Stimulated activated effector memory CD8-positive, alpha-beta T cell treated with anti-CD3 and anti-CD28 coated beads, Interleukin-12 subunit alpha, Interleukin-12 subunit beta, amount 100 ng/mL, for 72 hours (primary cell): ENCODE measurements at regions not wholly inside any gene's neighbourhood (a gene's known extent, or its start where the extent isn't known, plus 50 kb on each side); places are given as distances from the start of the nearest gene placed in this dataset.

ENCODE experiments used
- ATAC-seq: fragments of 150-1000 bp; cut with Tn5 transposase; 2 replicates; pipeline ENCODE4 v1.10.0; 2021
- DNase-seq, 2 donors: peaks; one replicate each; pipeline ENCODE4 v3.0.0; 2021 to 2022; ENCODE audit warnings: low spot score in 2 of 2
- H3K27ac Mint-ChIP-seq: one replicate; pipeline ENCODE4 v1.8.0; 2022; ENCODE audit warnings: mild to moderate bottlenecking, mixed read lengths
- H3K36me3 Mint-ChIP-seq: one replicate; pipeline ENCODE4 v1.8.0; 2022; ENCODE audit warnings: mild to moderate bottlenecking, mixed read lengths
- H3K4me1 Mint-ChIP-seq: one replicate; pipeline ENCODE4 v1.8.0; 2022; ENCODE audit warnings: mixed read lengths
- H3K4me3 Mint-ChIP-seq: one replicate; pipeline ENCODE4 v1.8.0; 2022; ENCODE audit warnings: mild to moderate bottlenecking, mixed read lengths
- H3K9me3 Mint-ChIP-seq: one replicate; pipeline ENCODE4 v1.8.0; 2022; ENCODE audit warnings: mixed read lengths

DNA sequence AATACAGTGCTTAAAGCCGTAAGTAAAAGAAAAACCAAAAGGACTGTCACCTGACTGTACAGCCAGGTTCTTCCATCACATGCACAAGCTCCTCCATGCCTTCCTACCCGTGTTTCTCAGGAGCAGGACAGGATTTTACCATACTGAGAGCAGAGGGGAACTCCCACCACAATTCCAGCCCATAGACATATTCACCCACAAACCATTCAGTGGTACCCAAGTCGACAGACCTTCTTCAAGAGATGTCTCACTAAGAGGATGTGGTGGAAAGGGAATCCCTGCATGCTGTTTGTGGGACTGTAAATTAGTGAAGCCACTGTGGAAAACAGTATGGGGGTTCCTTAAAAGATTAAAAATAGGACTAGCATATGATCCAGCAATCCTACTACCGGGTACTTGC is 66.9 kb upstream of the DOCK9 start:
- ATAC-seq (no peak), DNase-seq (no peak)
- Mint-ChIP-seq H3K36me3 (peaks cover 13% of the 10 kb centered on the region), H3K9me3 (no peaks in the 10 kb centered on the region), H3K4me1 (peaks cover 75% of the 10 kb centered on the region), H3K27ac (peak overlapping the region; percentile 4), H3K4me3 (peak overlapping the region; percentile 62)

DNA sequence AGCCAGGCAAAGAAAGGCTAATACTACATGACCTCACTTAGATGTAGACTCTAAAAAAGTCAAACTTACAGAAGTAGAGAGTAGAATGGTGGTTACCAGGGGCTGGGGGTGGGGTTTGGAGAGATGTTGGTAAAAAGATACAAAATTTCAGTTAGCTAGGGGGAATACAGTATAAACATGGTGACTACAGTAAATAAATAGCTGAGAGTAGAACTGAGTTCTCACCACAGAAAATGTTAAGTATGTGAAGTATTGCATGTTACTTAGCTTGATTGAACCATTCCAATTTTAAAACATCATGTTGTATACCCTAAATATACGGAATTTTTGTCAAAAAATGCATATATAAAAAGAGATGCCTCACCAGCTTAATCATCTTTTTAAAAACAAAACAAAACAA is 67.5 kb upstream of the DOCK9 start:
- ATAC-seq (no peak), DNase-seq (no peak)
- peak overlapping the region; percentile 86 for H3K27ac Mint-ChIP-seq
- peaks cover 13% of the 10 kb centered on the region for H3K36me3 Mint-ChIP-seq
- H3K4me3 Mint-ChIP-seq: peak overlapping the region; percentile 62
- H3K4me1 Mint-ChIP-seq: peaks cover 80% of the 10 kb centered on the region
- H3K9me3 Mint-ChIP-seq: no peaks in the 10 kb centered on the region

DNA sequence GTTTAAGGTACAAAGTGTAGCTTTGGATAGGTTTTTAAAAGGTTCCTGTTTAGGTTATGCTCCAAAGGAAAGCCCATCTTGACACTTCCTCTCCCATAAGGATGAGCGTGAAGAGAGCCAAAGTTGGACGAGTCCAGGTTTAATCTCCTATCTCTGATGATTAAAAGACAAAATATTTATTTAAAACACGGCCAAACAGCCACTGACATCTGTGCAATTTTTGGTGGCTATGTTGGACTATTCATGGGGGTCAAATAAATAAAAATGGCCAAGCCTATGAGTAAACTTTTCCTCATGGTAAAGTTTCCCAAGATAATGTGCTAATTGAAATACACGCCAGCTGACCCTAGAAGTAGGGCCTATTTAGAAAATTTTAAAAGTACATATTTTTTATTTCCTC is 69.0 kb upstream of the DOCK9 start:
- DNase-seq (no peak), ATAC-seq (no peak)
- Mint-ChIP-seq H3K4me3 (peak overlapping the region; percentile 62), H3K9me3 (no peaks in the 10 kb centered on the region), H3K4me1 (peaks cover 81% of the 10 kb centered on the region), H3K27ac (peak overlapping the region; percentile 86), H3K36me3 (peaks cover 13% of the 10 kb centered on the region)

DNA sequence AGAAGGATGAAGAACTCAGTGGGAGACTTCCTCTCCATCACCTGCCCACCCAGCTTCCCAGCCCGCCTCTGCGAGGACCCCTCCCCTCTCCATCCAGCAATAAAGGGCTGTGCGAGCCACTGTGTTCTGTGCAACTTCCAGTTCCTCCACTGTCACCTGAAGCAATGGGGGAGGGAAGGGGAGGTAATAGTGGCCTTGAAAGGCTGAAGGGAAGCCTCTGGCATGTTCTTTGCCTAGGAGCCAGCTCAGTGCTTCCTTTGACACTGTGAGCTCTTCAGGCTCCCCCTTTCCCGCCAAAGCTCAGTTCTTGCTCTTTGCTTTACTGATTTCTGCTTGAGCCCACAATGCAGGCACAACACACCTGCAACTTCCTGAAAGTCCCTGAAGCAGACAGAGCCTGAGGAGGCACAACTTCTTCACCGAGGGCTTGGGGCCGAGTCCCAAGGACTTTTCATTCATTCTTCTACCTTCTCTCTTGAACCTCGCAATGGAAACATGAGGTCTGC is 73.2 kb upstream of the DOCK9 start:
- DNase-seq (no peak), ATAC-seq (no peak)
- Mint-ChIP-seq H3K9me3 (no peaks in the 10 kb centered on the region), H3K27ac (peak overlapping the region; percentile 50), H3K4me3 (peak overlapping the region; percentile 17), H3K4me1 (peaks cover 75% of the 10 kb centered on the region), H3K36me3 (peaks cover 4% of the 10 kb centered on the region)

DNA sequence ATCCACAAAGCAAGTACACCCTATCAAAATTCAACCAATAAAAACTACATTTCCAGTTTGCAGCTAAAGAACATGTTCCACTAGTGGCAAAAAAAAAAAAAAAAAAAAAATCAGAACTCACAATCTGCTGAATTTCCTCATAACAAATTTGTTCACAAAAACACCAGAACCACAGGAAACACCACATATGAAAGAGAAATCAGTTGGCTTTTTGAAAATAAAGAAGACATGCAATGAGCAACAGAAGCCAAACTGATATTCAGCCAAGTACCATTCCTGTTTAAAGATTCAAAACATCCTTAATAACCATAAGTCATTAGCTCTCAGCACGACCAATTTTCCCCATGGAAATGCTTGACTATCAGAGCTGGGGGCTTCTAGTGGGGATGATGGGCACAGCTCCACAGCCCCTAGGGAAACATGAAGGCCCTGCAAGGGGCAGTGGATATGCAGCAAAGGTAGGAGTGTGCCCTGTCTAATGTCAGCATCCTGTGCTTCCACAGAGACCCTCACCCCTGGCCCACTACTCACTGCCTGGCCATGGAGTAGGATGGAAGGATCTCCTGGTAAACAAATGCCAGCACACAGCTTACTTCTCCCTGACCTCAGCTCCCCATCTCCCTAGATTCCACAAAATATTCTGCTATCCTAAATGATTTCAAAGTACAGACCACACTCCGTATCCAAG is 74.0 kb upstream of the DOCK9 start:
- Mint-ChIP-seq H3K9me3 (no peaks in the 10 kb centered on the region), H3K4me1 (peaks cover 72% of the 10 kb centered on the region), H3K27ac (peak overlapping the region; percentile 50), H3K36me3 (no peaks in the 10 kb centered on the region), H3K4me3 (peak overlapping the region; percentile 17)
- DNase-seq (no peak), ATAC-seq (peak; percentile 29)

DNA sequence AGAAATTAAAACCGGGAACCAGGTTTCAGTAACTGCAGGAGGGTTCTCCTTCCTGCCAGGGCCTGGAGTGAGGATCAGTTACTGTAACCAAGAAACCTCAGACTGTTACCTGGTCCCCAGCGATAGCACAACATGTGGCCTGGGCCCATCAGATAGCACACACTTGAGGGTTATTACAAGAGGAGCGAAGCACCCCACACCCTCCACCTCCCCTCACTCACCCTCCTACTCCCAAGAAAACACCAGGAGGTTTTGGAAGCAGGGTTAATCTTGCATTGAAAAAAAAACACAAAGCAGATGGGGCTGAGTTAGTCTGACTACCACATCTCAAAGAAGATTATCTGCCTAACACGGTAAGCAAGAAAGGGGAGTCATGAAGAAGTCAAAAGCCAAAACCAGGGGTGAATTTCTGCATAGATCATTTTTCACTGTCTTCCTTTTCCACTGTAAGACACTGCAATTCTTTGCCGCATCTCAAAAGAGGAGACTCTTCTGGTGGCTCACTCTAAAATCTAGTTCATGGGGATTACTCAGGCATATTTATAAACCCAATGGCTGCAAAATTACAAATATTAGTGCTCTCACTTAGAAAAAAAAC is 75.9 kb upstream of the DOCK9 start:
- Mint-ChIP-seq H3K4me3 (no peak overlapping the region), H3K4me1 (peaks cover 70% of the 10 kb centered on the region), H3K36me3 (no peaks in the 10 kb centered on the region), H3K27ac (no peak overlapping the region), H3K9me3 (no peaks in the 10 kb centered on the region)
- DNase-seq (no peak), ATAC-seq (no peak)

DNA sequence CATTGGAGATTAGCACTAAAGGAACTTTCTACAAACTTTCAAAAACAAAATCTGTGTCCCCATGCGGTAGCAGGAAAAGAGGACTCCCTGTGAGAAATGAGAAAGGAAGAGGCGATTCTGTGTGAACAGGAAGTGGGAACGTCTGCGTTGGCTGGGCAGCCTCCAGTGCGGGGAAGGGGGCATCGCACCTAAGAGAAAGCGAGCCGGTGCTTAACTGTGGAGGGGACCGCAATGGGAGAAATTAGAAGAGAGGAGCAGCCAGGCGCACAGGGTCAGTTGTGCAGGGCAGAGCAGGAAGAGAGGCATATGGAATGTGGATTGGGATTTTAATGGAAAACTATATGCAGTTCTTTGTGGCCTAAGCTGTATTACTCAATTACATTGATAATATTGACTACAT is 77.4 kb upstream of the DOCK9 start:
- Mint-ChIP-seq H3K9me3 (no peaks in the 10 kb centered on the region), H3K4me3 (peak overlapping the region; percentile 46), H3K4me1 (peaks cover 70% of the 10 kb centered on the region), H3K27ac (peak overlapping the region; percentile 68), H3K36me3 (no peaks in the 10 kb centered on the region)
- DNase-seq (no peak), ATAC-seq (no peak)

DNA sequence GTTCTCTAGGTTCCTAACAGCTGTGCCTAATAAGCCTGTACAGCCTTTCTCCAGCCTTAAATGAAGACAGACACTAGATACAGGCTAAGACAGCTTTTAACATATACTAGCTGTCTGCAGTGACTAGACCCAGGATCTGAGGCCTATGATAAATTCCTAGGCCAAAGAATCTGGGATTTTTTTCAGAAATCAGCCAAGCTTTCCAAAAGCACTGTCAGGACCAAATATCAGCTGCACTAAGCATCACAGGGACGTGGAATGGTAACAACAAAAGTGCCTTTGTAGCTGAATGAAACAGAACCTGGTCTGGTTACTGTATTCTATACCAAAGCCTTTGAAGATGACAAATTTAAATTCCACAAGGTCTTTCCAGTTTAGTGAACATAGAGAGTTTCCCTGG is 77.9 kb upstream of the DOCK9 start:
- H3K9me3 Mint-ChIP-seq: no peaks in the 10 kb centered on the region
- ATAC-seq (no peak), DNase-seq (no peak)
- peak overlapping the region; percentile 46 for H3K4me3 Mint-ChIP-seq
- peak overlapping the region; percentile 68 for H3K27ac Mint-ChIP-seq
- H3K36me3 Mint-ChIP-seq: no peaks in the 10 kb centered on the region
- peaks cover 66% of the 10 kb centered on the region for H3K4me1 Mint-ChIP-seq

DNA sequence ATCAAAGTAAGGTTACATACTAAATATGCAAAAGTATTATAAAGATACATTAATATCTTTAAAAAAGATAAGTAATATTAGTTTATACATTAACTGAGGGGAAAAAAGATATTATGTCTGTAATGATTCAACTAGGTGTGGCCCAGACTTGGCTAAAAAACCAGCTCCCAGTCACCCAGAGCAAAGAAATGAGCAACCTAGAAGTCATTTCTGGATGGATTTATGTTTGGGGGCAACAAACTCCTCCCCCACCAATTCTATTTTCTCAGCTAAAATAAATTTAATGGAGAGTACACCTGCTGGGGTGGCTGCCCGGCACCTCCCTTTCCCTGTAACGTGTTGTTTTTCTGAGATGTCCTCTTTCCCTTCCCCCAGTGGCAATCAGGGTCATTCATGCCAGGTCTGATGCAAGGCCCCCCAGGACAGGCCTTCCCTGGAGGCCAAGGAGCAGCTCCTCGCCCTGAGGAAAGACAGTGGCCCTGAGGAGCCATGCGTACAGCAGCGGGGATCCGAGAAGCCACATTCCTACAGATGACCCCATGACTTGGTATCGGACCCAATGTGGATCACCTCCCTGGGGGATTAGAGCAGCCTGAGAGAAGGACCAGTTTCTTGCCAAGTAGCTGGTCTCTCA is 78.6 kb upstream of the DOCK9 start:
- Mint-ChIP-seq H3K36me3 (no peaks in the 10 kb centered on the region), H3K9me3 (no peaks in the 10 kb centered on the region), H3K4me1 (peaks cover 58% of the 10 kb centered on the region), H3K4me3 (no peak overlapping the region), H3K27ac (no peak overlapping the region)
- ATAC-seq (no peak), DNase-seq (no peak)

DNA sequence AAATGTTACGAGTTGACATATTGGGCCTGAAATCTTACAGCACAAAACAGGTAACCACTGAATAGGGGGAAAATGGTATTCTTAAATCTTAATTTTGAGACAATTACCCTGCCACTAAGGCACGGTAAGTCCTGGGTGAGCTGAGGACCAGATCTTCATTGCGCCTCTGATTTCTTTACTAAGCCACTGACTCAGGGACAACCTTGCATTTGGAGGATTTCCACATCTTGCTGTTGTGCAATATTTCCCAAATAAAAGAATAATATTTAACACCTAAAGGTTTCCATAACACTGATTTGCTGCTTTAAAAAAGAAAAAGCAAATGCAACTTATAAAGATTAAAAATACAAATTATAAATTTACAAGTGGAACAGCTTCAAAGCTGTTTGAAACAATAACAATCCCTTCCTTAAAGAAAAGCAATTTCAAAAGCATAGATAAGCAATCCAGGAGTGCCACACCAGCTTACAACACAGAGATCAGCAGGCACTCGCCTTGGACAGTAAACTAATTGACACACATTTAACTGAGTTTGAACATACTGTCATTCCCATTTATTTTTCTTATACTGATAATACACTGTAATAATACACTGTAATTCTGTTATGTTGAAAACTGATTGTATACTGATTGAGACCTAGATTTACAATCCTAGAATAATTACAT is 79.6 kb upstream of the DOCK9 start:
- H3K27ac Mint-ChIP-seq: no peak overlapping the region
- H3K4me3 Mint-ChIP-seq: no peak overlapping the region
- H3K4me1 Mint-ChIP-seq: peaks cover 49% of the 10 kb centered on the region

DNA sequence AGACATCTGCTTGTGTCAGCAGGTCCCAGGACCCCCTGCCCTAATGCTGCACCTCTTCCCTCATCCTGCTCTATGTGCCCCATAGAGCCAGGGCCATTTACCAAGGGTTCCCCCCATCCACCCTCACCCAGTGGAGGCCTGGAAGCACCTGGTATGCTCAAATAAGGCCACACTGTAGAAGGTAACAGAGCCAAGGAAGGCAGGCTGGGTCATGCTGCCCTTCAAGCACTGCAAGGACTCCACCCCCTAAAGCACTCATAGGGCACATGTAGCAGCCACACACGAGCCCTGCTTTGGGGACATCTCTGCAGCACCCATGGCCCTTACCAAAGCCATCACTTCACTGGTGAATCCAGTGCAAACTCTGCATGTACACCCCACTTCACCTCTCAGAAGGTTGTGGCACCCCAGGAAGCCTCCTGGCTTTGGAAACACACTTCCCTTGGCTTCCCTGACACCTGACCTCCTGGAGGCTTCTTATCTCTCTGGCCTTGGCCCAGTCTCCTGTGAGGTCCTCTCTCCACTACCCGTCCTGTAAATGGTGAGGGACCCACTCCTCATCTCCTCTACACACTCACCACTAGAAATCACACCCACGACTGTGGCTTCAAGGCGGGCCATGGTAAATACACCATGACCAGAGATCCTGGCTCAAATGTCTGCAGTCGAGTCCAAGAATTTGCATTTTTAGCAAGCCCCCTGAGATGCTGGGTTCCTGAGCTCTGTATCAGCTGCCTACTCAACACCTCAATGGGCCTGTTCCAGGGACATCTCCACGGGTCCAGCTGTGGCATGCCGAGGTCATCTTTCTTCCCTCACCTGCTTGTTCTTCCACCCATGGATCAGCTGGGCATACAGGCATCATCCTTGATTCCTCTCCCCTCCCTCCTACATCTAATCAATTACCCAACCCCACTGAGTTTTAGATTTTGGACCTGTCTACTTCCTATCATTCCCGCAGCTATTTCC is 80.9 kb upstream of the DOCK9 start:
- Mint-ChIP-seq H3K36me3 (no peaks in the 10 kb centered on the region), H3K4me3 (no peak overlapping the region), H3K9me3 (no peaks in the 10 kb centered on the region), H3K4me1 (peaks cover 45% of the 10 kb centered on the region), H3K27ac (no peak overlapping the region)
- peak; percentile 31 for ATAC-seq
- no peak for DNase-seq

More for the DNA sequence above, 79.6 kb upstream of the DOCK9 start:
- DNase-seq (no peak), ATAC-seq (no peak)
- no peaks in the 10 kb centered on the region for H3K36me3 Mint-ChIP-seq
- H3K9me3 Mint-ChIP-seq: no peaks in the 10 kb centered on the region

DNA sequence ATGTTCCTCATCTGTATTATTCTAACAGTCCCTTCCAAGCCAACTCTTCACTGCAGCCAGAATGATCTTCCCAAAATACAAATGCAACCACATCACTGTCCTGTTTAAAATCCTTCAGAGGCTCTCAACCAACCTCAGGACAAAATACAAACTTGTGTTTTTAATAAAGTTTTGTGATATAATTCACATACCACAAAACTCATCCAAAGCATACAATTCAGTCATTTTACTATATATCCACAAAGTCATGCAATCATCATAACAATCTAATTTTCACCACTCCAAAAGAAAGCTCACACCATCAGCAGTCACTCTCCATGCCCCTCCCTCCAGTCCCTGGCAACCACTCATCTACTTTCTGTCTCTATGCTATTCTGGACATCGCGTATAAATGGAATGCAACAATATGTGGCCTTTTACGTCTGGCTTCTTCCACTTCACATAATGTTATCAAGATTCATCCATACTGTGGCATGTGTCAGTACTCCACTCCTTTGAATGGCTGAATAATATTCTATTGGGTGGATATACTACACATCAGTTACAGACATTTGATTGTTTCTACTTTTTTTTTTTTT is 81.7 kb upstream of the DOCK9 start:
- H3K4me1 Mint-ChIP-seq: peaks cover 43% of the 10 kb centered on the region
- H3K27ac Mint-ChIP-seq: no peak overlapping the region
- no peaks in the 10 kb centered on the region for H3K9me3 Mint-ChIP-seq
- DNase-seq (no peak), ATAC-seq (no peak)
- H3K36me3 Mint-ChIP-seq: no peaks in the 10 kb centered on the region
- H3K4me3 Mint-ChIP-seq: no peak overlapping the region

DNA sequence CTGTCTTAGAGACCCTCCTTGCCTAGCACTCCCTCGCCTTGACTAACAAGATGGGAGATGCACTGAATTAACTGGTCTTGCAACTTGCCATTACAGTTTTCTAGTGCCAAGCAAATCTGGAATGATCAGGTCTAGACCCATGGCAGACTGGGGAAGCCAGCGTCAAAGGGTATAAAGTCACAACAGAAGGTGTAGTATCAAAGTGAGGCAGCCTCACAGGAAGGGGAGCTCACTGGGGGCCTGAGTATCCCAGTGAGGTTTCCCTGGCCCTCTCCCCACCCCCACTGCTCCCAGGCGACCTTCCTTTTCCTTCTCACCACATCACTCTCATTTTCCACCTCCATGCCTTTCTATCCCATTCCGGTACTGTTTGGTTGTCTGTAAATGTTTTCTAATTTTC is 83.5 kb upstream of the DOCK9 start:
- Mint-ChIP-seq H3K9me3 (no peaks in the 10 kb centered on the region), H3K4me3 (no peak overlapping the region), H3K4me1 (peaks cover 45% of the 10 kb centered on the region), H3K36me3 (no peaks in the 10 kb centered on the region), H3K27ac (no peak overlapping the region)
- no peak for DNase-seq
- ATAC-seq: no peak

DNA sequence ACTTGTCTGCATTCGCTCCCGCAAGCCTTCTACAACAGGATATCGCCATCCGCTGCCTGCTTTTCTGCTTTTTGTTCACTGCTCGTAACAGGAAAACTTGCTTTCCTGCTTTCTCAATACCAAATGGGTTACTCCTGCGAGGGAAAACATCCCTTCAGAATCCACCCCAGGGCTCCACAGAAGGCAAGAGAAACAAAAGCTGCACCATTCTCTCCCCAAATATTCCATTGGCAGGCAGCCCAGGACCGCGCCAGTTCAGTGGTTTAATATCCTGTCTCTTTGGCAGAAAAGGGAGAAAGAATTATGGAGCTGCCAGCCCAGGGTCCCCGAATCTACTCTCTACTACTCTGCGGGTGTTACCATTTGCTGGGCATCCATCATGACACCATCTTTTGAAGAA is 84.7 kb upstream of the DOCK9 start:
- DNase-seq (no peak), ATAC-seq (no peak)
- H3K4me1 Mint-ChIP-seq: peaks cover 52% of the 10 kb centered on the region
- no peaks in the 10 kb centered on the region for H3K36me3 Mint-ChIP-seq
- H3K27ac Mint-ChIP-seq: no peak overlapping the region
- no peak overlapping the region for H3K4me3 Mint-ChIP-seq
- H3K9me3 Mint-ChIP-seq: no peaks in the 10 kb centered on the region
